ENCODE measurements at regions not wholly inside any gene's neighbourhood (a gene's known extent, or its start where the extent isn't known, plus 50 kb on each side); places are given as distances from the start of the nearest gene placed in this dataset.

DNA sequence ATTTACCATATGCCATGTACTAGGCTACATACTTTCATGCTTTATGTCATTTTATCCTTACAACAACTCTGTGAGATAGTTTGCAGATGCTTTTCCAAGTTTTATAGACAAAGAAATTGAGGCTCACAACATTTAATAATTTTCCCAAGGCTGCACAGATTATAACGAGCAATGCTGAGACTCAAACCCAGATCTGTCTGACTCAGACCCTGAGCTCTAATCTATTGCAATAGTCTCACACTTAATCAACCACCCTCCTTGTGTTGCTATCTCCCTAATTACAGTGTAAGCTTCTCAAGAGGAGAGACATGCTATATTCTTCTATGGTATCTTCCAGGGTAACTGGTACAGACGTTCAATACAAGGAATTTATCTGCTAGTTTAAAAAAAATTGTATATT, 247.6 kb downstream of the WDR11 start:
- ChIA-PET CTCF (interaction anchor here (1.0 to 1.8 kb wide), 2 partner anchors 153 to 510 kb away, joined by 3 to 5 read pairs; no protein-coding TSS in a partner anchor), POLR2A (no interaction called here)
- no peak for DNase-seq
- no peak overlapping the region for H3K9ac ChIP-seq
- H3K79me2 ChIP-seq (ENCODE audit: insufficient read depth): no peaks in the 10 kb centered on the region
- no peaks in the 10 kb centered on the region for H4K20me1 ChIP-seq (ENCODE audit: insufficient read depth)
- H3F3A ChIP-seq (replicated peaks; ENCODE audit: insufficient read depth): no peaks in the 10 kb centered on the region
- WGBS (ENCODE audit: low lambda C conversion rate): 8% methylated on average over 2 of the region's 2 CpGs
- H3K27ac ChIP-seq (ENCODE audit: low read depth in 2 of 2, low read length in 1 of 2): no peak overlapping the region
- H3K9me3 ChIP-seq: no peaks in the 10 kb centered on the region
- no peaks in the 10 kb centered on the region for H3K4me1 ChIP-seq (ENCODE audit: control insufficient read depth in 1 of 2, insufficient read depth in 2 of 2, low read depth in 1 of 2, low read length in 1 of 2)
- no peak overlapping the region for H3K4me2 ChIP-seq
- no peak overlapping the region for H2AFZ ChIP-seq (ENCODE audit: low read depth)
- TF ChIP-seq ELF1 (IDR thresholded peaks at IDR 0.05) (no peak), RCOR1 (IDR thresholded peaks at IDR 0.05; ENCODE audit: low read length) (no peak)
- H3K36me3 ChIP-seq (replicated peaks in 1 of 2; ENCODE audit: control insufficient read depth in 1 of 2, insufficient read depth in 2 of 2, low read length in 1 of 2): no peaks in the 10 kb centered on the region
- no peak overlapping the region for H3K4me3 ChIP-seq (ENCODE audit: low read depth in 2 of 2, low read length in 1 of 2)
- no peaks in the 10 kb centered on the region for H3K27me3 ChIP-seq (ENCODE audit: insufficient read depth)
- no peaks in the 10 kb centered on the region for H3K9me2 ChIP-seq

DNA sequence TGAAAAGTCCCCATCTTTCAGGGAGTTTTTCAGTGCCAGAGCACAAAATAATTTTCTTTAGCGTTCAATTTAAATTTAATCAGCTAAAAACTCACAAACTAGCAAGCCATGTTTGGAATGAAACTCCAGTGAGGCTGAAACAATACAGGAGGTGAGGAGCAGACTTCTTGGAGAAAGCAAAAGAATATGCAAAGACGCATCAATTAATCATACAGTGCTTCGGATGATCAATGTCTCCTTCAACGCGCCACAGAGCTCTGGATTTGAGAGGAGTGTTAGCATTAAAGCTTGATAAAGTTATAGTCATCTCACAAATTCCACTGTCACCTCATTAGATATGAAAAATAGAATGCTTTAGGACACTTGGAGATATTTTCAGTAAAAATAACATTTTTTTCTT, 248.0 kb downstream of the WDR11 start:
- Histone ChIP-seq H2AFZ (ENCODE audit: low read depth) (no peak overlapping the region), H3K4me3 (ENCODE audit: low read depth in 2 of 2, low read length in 1 of 2) (no peak overlapping the region), H3K9me3 (no peaks in the 10 kb centered on the region), H3K27ac (ENCODE audit: low read depth in 2 of 2, low read length in 1 of 2) (no peak overlapping the region), H3K9ac (no peak overlapping the region), H3K4me2 (no peak overlapping the region), H3K79me2 (ENCODE audit: insufficient read depth) (no peaks in the 10 kb centered on the region), H3F3A (replicated peaks; ENCODE audit: insufficient read depth) (no peaks in the 10 kb centered on the region), H3K36me3 (replicated peaks in 1 of 2; ENCODE audit: control insufficient read depth in 1 of 2, insufficient read depth in 2 of 2, low read length in 1 of 2) (no peaks in the 10 kb centered on the region), H4K20me1 (ENCODE audit: insufficient read depth) (no peaks in the 10 kb centered on the region), H3K27me3 (ENCODE audit: insufficient read depth) (no peaks in the 10 kb centered on the region), H3K9me2 (no peaks in the 10 kb centered on the region), H3K4me1 (ENCODE audit: control insufficient read depth in 1 of 2, insufficient read depth in 2 of 2, low read depth in 1 of 2, low read length in 1 of 2) (no peaks in the 10 kb centered on the region)
- CTCF ChIA-PET: interaction anchor here (1.8 kb wide), 1 partner anchor 510 kb away, joined by 5 read pairs; no protein-coding TSS in a partner anchor
- TF ChIP-seq ELF1 (IDR thresholded peaks at IDR 0.05): no peak
- POLR2A ChIA-PET: no interaction called here
- no peak for DNase-seq
- WGBS (ENCODE audit: low lambda C conversion rate): 65% methylated on average over 5 of the region's 5 CpGs

DNA sequence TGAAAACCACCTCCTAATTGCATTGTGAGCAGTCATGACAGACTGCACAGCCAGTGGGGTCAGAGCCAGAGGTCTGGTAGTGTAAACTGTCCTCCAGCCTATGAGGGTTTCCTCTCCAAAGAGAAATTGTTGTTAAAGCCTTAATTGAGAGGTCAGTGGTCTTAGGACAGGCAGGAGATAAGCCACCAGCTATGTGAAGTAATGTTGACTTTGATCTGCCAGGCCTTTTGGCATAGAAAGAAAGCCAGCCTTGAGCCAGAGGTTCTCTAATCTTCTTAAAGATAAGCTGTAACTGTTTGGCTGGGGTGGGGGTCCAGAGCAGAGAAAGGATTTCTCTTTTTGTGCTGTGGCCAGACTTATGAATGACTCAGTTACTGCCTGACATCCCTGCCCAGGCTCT, 248.4 kb downstream of the WDR11 start:
- no peaks in the 10 kb centered on the region for H3F3A ChIP-seq (replicated peaks; ENCODE audit: insufficient read depth)
- H3K4me3 ChIP-seq (ENCODE audit: low read depth in 2 of 2, low read length in 1 of 2): no peak overlapping the region
- H3K9ac ChIP-seq: no peak overlapping the region
- no peaks in the 10 kb centered on the region for H3K27me3 ChIP-seq (ENCODE audit: insufficient read depth)
- H3K4me1 ChIP-seq (ENCODE audit: control insufficient read depth in 1 of 2, insufficient read depth in 2 of 2, low read depth in 1 of 2, low read length in 1 of 2): no peaks in the 10 kb centered on the region
- no peak for TF ChIP-seq MEF2A (IDR thresholded peaks at IDR 0.05; ENCODE audit: borderline replicate concordance, low read depth)
- no peak for TF ChIP-seq NRF1 (IDR thresholded peaks at IDR 0.05; ENCODE audit: low read depth, low read length)
- TF ChIP-seq, protein P1, sequence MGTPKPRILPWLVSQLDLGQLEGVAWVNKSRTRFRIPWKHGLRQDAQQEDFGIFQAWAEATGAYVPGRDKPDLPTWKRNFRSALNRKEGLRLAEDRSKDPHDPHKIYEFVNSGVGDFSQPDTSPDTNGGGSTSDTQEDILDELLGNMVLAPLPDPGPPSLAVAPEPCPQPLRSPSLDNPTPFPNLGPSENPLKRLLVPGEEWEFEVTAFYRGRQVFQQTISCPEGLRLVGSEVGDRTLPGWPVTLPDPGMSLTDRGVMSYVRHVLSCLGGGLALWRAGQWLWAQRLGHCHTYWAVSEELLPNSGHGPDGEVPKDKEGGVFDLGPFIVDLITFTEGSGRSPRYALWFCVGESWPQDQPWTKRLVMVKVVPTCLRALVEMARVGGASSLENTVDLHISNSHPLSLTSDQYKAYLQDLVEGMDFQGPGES (IDR thresholded peaks at IDR 0.05; ENCODE audit: low read depth, low read length): no peak
- TF ChIP-seq, protein P2, sequence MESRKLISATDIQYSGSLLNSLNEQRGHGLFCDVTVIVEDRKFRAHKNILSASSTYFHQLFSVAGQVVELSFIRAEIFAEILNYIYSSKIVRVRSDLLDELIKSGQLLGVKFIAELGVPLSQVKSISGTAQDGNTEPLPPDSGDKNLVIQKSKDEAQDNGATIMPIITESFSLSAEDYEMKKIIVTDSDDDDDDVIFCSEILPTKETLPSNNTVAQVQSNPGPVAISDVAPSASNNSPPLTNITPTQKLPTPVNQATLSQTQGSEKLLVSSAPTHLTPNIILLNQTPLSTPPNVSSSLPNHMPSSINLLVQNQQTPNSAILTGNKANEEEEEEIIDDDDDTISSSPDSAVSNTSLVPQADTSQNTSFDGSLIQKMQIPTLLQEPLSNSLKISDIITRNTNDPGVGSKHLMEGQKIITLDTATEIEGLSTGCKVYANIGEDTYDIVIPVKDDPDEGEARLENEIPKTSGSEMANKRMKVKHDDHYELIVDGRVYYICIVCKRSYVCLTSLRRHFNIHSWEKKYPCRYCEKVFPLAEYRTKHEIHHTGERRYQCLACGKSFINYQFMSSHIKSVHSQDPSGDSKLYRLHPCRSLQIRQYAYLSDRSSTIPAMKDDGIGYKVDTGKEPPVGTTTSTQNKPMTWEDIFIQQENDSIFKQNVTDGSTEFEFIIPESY (IDR thresholded peaks at IDR 0.05; ENCODE audit: borderline replicate concordance, low read depth): no peak
- TF ChIP-seq TEAD4 (IDR thresholded peaks at IDR 0.05; ENCODE audit: borderline replicate concordance, insufficient read depth): no peak
- TF ChIP-seq GABPA (IDR thresholded peaks at IDR 0.05; ENCODE audit: low read depth): no peak
- TF ChIP-seq TAF1 (IDR thresholded peaks at IDR 0.05; ENCODE audit: borderline replicate concordance, low read depth, low read length): no peak
- TF ChIP-seq FOSL2 (IDR thresholded peaks at IDR 0.05; ENCODE audit: borderline replicate concordance, low read depth): no peak
- TF ChIP-seq RFX5 (IDR thresholded peaks at IDR 0.05; ENCODE audit: low read length): no peak
- TF ChIP-seq, protein P3, sequence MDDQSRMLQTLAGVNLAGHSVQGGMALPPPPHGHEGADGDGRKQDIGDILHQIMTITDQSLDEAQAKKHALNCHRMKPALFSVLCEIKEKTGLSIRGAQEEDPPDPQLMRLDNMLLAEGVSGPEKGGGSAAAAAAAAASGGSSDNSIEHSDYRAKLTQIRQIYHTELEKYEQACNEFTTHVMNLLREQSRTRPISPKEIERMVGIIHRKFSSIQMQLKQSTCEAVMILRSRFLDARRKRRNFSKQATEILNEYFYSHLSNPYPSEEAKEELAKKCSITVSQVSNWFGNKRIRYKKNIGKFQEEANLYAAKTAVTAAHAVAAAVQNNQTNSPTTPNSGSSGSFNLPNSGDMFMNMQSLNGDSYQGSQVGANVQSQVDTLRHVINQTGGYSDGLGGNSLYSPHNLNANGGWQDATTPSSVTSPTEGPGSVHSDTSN (IDR thresholded peaks at IDR 0.05): no peak
- TF ChIP-seq RXRA (IDR thresholded peaks at IDR 0.05; ENCODE audit: borderline replicate concordance, low read depth): no peak
- TF ChIP-seq EP300 (IDR thresholded peaks at IDR 0.05; ENCODE audit: borderline replicate concordance in 1 of 2, low read depth in 1 of 2, low read length in 1 of 2): no peak
- no peak for TF ChIP-seq SIN3A (IDR thresholded peaks at IDR 0.05; ENCODE audit: borderline replicate concordance, low read depth, low read length)
- no peak for TF ChIP-seq FOXJ3 (CRISPR knock-in tag; IDR thresholded peaks at IDR 0.05)
- TF ChIP-seq, protein P4, sequence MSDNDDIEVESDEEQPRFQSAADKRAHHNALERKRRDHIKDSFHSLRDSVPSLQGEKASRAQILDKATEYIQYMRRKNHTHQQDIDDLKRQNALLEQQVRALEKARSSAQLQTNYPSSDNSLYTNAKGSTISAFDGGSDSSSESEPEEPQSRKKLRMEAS (IDR thresholded peaks at IDR 0.05; ENCODE audit: low read depth): no peak
- no peak for TF ChIP-seq FOXM1 (IDR thresholded peaks at IDR 0.05; ENCODE audit: low read depth)
- no peak overlapping the region for H3K4me2 ChIP-seq
- no peaks in the 10 kb centered on the region for H3K9me2 ChIP-seq
- no peak overlapping the region for H3K27ac ChIP-seq (ENCODE audit: low read depth in 2 of 2, low read length in 1 of 2)
- no peaks in the 10 kb centered on the region for H3K36me3 ChIP-seq (replicated peaks in 1 of 2; ENCODE audit: control insufficient read depth in 1 of 2, insufficient read depth in 2 of 2, low read length in 1 of 2)
- H3K79me2 ChIP-seq (ENCODE audit: insufficient read depth): no peaks in the 10 kb centered on the region
- POLR2A ChIA-PET: no interaction called here
- H2AFZ ChIP-seq (ENCODE audit: low read depth): no peak overlapping the region
- no peaks in the 10 kb centered on the region for H3K9me3 ChIP-seq
- no peak for DNase-seq
- CTCF ChIA-PET: interaction anchor here (1.8 to 2.2 kb wide), 2 partner anchors 11 to 509 kb away, joined by 5 to 6 read pairs; no protein-coding TSS in a partner anchor
- no peaks in the 10 kb centered on the region for H4K20me1 ChIP-seq (ENCODE audit: insufficient read depth)

Data from SK-N-SH (cell line).